ENCODE measurements at regions not wholly inside any gene's neighbourhood (a gene's known extent, or its start where the extent isn't known, plus 50 kb on each side); places are given as distances from the start of the nearest gene placed in this dataset.
A peak's percentile ranks its signal among the peaks of the same experiment; 100 is the strongest.

DNA sequence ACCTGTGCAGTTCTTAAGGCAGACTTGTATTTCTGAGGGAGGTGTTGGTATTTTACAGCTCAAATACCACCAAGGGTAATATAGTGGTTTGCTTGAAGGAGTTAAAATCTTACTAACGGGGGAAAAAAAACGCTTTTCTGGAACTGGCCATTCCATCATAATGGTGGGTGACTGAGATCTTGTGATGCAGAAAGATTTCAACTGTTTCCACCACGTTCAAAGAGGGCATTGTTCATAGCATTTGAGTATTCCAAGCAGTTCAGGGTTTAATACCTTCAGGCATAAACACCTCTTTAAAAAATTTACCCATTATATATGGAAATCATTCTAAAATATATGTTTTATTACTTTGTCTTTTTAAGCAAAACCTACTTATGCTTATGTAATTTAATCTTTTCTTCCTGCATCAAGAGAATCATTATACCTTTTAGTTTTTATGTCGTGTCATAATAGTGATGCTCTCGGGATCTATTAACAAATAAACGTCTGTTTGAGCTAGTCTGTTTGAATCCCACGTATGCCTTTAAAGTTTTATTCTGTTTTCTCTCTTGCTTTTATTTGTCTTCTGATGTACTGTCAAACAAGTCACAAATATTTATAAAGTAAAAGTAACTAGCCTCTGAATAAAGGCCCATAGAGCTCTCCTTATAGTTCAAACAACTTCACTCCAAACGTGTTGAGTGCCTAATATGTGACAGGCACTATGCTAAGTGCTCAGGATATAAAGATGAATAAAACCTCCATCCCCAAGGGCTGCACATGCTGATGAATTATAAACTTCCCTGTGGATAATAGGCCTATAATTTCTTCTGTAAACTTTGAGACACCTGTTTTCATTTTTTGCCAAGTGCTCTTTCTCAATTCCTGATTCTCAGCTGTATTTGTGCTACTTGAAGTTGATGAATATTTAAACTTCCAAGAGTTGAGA, 298.8 kb upstream of the FERMT1 start:
- DNase-seq, result no peak

DNA sequence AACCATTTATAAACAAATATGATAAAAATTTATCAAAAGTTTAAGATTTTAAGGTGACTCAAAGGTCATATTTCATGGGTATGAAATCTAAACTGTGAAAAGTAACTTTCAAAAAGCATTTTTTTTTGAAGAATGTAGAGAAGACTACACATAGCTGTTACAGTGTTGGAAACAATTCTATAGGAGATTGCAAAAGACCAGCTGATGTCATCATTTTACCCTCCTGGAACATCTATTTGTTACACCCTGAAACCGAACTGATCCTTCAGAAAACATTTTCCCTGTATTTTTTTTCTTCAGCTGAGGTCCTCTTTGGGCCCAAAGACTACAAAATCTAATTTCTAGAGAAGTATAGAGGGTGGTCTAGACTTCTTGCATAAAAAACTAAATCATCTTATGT, 297.5 kb upstream of the FERMT1 start:
- no peak for DNase-seq

DNA sequence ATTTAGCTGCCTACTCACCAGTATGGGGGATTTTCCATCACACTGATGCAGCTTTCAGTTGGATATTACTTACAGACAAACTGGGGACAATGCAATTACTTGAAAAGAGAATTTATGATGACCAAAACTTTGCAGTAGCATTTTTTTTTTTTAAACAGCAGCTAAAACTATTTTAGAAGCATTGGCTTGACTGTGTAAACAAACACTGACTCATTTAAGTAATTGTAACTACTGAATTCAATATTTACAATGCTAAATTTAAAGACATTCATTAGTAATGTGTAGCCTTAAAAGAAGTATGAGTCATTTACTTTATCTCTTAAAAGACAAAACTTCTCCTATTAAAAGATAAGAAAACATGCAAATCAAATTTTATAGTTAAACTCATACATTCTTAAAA, 295.9 kb upstream of the FERMT1 start:
- DNase-seq, result no peak

DNA sequence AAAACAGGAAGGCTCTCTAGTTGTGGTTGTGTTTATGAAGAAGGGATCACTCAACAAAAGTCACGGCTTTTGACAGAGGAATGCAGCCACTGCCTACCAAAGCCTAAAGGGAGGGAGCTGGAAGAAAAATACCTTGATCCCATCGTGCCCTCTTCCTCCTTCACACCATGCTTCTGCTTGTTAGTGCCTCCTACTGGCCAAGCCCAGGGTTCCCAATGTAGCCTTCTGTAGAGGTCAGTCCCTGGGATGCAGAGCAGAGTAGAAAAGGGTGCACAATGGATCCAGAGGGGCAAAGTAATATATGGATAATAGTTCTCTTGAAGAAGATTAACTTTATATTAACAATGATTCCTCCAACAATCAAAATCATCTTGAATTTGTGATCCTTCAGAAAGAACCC, 293.5 kb upstream of the FERMT1 start:
- no peak for DNase-seq

DNA sequence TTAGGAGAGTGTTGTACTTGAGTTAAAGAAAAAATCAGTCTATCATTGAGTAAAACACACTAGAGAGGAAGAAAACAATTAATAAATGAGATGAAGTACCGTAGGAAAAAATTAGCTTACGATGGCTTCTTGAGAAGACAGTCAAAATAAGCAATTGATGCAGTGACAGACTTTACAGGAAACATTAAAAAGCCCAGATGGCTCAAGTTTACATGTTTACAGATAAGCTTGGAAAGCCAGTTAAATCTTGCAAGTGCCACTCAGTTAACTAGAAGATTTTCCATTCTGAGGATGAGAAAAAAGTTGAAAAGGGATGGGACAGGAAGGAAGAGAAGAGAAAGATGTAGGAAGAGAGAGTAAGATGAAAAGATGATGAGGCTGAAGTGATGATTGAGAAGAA, 288.8 kb upstream of the FERMT1 start:
- DNase-seq, result no peak

DNA sequence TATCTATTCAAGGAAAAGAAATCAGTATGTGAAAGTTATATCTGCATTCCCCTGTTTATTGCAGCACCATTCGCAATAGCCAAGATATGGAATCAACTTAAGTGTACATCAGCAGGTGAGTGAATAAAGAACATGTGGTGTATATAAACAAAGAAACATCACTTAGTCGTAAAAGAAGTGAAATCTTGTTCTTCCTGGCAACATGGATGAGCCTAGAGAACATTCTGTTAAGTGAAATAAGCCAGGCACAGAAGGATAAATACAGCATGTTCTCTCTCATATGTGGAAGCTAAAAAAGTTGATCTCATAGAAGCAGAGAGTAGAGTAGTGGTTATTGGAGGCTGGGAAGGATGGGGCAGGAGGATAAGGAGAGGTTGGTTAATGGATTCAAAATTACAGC, 287.9 kb upstream of the FERMT1 start:
- no peak for DNase-seq

DNA sequence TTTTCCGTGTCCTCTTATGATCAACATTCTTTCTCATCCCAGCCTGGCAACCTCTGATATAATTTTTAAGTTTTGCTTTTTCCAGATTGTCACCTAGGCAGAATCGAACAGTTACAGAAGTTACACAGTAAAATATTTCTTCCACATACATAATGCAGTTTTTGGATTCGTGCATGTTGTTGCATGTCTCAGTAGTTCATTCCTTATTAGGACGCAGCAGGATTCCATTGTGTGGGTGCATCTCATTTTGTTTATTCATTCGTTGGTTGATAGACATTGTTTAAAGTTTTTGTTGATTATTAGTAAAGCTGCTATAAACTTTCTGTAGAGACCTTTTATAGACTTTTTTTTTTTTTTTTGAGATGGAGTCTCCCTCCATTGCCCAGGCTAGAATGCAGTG, 284.3 kb upstream of the FERMT1 start:
- DNase-seq, result no peak

DNA sequence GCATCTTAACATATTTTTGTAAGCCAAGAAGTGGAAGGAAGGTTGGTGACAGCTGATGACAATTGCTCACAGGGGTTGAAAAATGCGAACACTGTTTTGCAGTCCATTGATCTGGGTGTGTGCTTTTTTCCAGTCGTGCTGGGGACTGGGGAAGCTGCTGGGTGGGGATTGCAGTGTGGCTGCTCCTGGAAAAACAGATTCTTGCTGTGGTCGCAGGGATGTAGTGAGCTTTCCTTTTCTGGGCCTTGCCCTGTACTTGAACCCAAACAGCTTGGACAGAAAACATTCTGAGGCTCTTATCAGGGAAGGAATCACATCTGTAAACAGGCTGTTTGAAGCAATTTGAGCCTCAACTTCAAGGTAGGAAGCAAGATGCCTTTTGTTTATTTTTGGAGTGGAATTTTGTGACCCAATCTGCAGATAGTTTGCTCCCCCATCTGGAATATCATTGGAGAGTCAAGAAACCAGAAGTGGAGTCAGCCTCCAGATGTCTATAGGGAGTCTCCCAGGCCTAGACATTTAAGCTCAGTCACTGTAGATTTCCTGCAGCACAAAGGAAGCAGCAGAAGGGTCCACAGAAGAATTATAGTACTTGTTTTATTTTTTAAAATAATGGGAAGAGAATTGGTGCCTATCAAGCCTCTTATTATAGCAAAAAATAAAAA, 279.2 kb upstream of the FERMT1 start:
- DNase-seq, result no peak

DNA sequence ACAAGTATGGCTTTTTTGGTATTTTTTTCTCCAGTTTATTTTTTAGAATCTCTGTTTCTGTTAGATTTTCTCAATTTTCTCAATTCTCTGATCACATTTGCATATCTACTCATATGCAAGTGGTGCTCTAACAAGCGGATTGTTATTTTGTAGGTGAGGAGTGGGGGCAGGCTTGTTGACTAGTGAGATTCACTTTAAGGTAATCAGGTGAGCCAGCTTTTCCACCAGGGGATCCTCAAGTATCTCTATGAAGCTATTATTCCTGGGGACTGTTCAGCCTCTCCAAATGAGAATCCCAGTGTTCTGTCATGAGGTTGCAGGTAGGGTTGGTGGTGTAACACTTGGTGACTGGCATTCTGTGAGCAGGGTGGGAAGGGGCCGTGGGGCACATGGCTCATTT, 274.3 kb upstream of the FERMT1 start:
- no peak for DNase-seq

DNA sequence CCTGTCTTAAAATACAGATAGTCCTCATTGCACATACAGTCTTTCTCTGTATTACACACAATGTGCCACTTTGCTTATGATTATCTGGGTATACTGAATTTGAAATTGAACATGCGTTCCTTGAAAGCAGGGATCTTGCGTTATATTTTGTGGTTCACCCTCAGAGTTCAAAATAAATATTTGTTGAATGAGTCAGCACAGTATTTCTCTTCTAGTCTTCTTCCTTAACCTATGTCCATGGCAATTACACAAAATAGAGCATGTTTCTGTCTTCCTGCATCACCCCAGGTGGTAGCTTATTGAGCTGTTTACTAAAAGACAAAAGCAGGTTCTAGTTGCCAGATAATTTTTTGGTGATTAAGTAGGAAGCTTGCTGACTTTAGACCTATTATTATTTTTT, 272.9 kb upstream of the FERMT1 start:
- DNase-seq, result no peak

DNA sequence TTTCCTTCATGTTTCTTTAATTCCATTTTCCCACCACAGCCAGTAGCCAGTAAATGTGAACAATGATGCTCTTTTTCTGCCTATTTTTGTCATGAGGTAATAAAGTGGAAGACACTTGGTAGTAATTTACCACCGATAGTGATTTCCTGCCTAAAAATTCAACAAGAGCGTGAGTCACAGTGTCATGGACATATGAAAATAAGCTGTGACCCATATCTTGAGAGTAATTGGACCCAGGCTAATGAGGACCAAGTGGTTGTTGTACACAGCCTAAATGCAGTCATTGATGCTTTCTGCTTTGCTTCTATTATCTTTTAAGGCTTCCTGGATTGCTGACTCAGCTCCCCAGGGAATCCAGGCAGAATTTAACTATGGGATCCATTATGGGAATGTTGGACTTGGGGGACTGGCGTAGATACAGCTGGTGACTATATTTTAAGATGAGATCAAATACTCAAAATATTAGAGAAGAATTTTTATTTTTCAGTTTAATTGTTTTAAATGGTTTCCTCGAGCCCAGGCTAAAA, 265.9 kb upstream of the FERMT1 start:
- DNase-seq, result no peak

DNA sequence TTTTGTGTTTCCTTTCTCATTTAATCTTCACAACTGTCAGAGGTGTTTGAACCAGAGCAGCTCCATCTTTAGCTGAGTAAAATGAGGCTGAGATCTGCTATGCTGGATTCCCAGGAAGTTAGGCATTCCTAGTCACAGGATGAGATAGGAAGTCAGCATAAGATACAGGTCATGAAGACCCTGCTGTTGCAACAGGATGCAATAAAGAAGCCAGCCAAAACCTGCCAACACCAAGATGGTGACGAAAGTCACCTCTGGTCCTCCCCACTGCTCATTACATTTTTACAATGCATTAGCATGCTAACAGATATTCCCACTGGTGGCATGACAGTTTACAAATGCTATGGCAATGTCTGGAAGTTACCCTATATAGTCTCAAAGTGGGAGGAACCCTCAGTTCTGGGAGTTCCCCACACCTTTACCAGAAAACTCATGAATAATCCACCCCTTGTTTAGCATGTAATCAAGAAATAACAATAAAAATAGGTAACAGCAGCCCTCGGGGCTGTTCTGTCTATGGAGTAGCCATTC, 262.2 kb upstream of the FERMT1 start:
- DNase-seq, result no peak

DNA sequence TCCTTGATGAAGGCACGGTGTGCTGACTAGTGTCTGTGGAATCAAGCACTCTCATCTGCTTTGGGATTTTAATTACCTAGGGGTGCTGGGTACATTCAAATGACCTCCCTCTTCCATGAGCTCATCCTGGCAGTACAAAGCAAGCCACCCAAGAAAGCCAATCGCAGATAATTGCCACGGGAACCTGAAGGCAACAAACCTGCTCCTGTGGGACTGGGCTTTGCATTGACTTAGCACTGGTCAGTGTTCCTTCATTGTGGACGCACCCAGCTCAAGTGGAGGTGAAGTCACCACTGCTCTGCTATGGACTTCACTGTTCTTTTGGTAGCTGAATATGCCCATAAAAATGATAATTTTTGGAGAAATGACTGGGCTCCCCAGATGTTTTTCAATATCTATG, 261.6 kb upstream of the FERMT1 start:
- DNase-seq, result no peak

DNA sequence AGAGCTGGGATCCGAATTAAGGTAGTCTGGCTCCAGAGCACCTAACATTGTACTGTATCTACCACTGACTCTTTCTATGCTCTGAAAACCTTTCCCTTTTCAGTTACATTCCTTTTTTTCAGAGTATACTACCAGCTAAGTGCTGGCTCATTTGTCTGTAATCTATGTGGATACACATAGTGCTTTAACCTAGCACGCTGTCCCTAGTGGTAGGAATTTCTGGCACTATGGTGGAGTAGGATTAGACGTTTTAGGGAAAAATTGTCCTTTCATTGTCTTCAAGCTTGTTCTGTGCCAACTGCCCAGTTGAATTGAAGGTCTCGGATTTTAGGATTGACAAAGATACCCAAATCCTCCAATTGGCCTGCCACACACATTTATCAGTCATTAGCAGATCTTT, 259.1 kb upstream of the FERMT1 start:
- peak; percentile 6 to 7 for DNase-seq

DNA sequence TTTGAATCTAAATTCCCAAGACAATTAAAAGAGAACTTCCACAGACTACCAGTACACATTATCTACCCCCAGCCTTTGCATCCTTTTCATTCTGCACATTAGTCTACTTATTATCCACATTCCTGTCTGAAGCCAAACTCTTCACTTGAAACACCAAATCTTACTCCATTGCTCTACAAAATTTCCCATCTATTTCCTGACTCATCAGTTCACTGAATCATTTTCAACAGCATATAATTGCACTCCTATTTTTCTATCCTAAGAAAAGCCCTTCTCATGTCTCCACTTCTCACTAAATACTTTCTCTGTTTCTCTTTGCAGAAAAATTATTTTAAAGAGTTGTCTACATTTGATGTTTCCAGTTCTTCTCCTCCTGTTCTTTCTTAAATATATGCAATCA, 239.4 kb upstream of the FERMT1 start:
- DNase-seq, result no peak

DNA sequence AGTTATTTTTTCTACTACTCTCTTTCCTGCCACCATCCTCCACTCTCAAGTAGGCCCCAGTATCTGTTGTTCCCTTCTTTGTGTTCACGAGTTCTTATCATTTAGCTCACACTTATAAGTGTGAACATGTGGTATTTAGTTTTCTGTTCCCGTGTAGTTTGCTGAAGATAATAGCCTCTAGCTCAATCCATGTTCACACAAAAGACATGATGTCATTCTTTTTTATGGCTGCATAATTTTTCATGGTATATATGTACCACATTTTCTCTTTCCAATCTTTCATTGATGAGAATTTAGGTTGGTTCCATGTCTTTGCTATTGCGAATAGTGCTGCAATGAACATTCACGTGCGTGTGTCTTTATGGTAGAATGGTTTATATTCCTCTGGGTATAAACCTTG, 237.9 kb upstream of the FERMT1 start:
- no peak for DNase-seq

DNA sequence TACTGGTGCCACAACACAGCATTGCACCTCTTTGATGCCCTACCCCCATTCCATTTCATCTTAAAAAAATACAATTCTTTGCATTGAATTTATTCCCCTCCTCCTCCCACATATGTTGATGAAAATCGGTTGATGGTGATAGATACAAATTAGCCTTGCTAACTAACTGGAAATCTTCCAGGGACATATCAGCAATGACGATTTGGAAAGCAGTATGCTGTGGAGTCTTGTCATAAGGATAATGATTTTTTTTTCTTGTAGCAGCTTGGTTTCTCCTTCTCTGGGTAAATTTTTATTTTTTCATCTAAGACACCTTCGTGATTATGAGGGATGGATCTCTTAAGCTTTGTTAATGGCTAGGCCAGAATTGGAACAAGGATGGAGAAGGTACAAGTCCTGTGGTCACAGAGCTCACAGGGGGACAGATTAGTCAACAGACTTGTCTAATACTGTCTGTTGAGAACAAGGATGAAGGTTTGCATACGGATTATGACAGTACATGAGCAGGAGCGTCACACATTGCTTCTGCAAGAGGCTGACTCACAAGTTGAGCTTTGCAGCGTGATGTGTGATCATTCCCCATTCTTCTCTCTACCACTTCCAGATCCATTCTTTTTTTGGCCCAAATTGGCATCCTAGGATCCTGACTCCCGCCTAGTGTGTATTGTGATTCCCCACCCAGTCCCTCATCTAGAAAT, 233.1 kb upstream of the FERMT1 start:
- DNase-seq, result no peak

DNA sequence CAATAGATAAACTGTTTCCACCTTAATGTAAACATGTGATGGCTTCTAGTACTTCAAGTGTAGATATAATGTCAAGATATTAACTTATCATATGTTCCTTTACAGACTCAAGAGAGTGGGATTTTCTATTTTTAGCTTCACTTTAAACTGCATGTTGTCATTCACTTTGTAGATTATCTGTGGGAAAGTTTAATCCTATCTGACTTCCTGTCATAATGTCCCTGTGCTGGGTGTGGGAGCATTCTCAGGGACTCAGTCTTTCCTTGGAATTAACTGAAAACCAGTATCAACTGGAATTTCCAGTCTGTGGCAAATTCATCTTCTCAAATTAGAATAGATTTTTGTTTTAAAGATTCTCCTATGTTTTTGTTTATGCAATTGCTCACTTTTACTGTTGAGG, 226.1 kb upstream of the FERMT1 start:
- no peak for DNase-seq

DNA sequence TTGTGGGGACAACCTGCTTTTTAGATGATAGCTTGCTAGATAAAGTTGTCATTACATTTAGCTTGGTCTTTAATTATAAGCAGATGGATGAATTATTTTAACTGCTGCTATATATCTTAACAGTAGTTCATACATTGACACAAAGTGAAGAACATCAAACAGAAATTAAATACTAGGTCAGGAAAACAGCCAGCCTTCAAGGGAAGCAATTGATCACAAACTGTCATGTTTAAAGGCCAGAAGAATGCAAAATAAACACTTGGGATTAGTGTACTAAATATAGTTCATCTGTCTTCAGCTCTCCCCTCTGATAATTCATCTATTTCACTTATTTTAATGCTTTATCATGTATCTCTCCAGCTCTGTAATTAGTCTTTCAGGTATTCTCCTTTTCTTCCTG, 225.1 kb upstream of the FERMT1 start:
- DNase-seq, result no peak

DNA sequence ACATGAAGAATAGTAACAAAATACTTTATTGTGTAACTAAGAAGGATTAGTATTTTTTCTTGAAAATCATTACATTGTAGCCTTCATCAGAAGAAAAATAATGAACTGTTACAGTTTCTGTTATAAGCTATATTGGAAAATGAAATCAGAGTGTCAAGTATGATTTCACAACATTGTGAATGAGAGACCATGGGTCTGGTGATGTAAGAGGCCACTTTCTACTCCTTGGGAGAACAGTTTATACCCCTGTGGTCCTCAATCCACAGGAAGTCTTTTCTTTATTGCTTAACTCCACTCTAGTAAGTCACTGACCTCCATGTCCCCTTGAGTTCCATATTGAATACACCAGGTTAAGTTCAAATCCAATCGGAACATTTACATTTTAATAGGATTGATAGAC, 218.7 kb upstream of the FERMT1 start:
- peak; percentile 41 to 65 for DNase-seq

DNA sequence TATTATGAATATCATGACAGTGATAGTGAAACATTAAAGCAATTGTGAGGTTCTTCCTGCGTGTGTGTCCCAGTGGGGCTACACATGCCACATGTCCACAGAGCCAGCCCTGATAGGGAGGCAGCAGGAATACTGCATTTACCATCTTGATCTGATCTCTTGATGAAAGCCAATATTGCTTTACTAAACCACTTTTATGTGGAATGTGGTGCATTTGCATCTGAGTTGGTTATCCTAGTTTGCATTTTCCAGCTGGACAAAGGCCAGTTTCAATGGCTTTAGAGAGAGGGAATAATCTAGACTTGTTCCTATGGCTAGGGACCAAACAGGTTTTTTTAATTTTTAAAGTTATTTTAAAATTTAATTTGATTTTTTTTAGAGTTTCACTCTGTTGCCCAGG, 216.3 kb upstream of the FERMT1 start:
- DNase-seq, result no peak

DNA sequence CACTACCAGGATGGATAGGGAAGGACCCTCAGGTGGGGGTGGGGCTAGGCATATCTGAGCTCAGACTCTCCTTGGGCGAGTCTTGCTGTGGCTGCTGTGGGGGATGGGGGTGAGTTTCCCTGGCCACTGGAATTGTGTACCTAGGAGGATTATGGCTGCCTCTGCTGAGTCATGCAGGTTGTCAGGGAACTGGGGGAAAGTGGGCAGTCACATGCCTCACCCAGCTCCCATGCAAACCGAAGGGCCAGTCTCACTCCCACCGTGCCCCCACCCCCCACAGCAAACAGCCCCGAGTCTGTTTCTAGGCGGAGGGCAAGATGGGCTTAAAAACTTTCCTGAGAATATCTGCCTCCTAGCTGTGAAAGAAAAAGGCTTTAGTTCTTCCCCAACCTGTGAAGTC, 210.3 kb upstream of the FERMT1 start:
- no peak for DNase-seq
